Osteoblast (primary cell): ENCODE measurements at regions not wholly inside any gene's neighbourhood (a gene's known extent, or its start where the extent isn't known, plus 50 kb on each side); places are given as distances from the start of the nearest gene placed in this dataset.

Experiments
- DNase-seq: peaks from one replicate; pipeline ENCODE4 v3.0.0; 2011; ENCODE audit warnings: low spot score, mixed read lengths; ENCODE audit not compliant: insufficient read length; ENCODE audit errors: missing footprints
- H2AFZ ChIP-seq: 2 replicates; pipeline ENCODE4 v1.6.0; 2011; ENCODE audit warnings: mild to moderate bottlenecking, low read length
- H3K27ac ChIP-seq: 2 replicates; pipeline ENCODE4 v1.5.1; 2011; ENCODE audit warnings: mild to moderate bottlenecking, low read depth, low read length, moderate library complexity
- H3K27me3 ChIP-seq: 2 replicates; pipeline ENCODE4 v1.6.0; 2012; ENCODE audit warnings: mild to moderate bottlenecking, control low read depth, inconsistent platforms, low read length, moderate library complexity; ENCODE audit not compliant: insufficient read depth
- H3K36me3 ChIP-seq: 2 replicates; pipeline ENCODE4 v1.5.1; 2011; ENCODE audit warnings: mild to moderate bottlenecking, low read length, control low read depth, moderate library complexity; ENCODE audit not compliant: insufficient read depth
- H3K4me1 ChIP-seq: 2 replicates; pipeline ENCODE4 v1.5.1; 2011; ENCODE audit warnings: mild to moderate bottlenecking, low read length, control low read depth, moderate library complexity; ENCODE audit not compliant: insufficient read depth
- H3K4me2 ChIP-seq: 2 replicates; pipeline ENCODE4 v1.6.0; 2011; ENCODE audit warnings: mild to moderate bottlenecking, low read length; ENCODE audit not compliant: insufficient read depth
- H3K4me3 ChIP-seq: fragments of 200-600 bp; sonication (generic); 3 replicates; pipeline ENCODE4 v1.5.1; 2012; ENCODE audit warnings: mild to moderate bottlenecking, low read length, inconsistent platforms; ENCODE audit not compliant: insufficient read depth
- H3K79me2 ChIP-seq: 2 replicates; pipeline ENCODE4 v1.6.0; 2012; ENCODE audit warnings: mild to moderate bottlenecking, low read length, control low read depth, inconsistent platforms; ENCODE audit not compliant: insufficient read depth
- H3K9me3 ChIP-seq: 2 replicates; pipeline ENCODE4 v1.5.1; 2011; ENCODE audit warnings: low read depth, low read length, control low read depth
- H4K20me1 ChIP-seq: 2 replicates; pipeline ENCODE4 v1.6.0; 2012; ENCODE audit warnings: mild to moderate bottlenecking, low read length, control low read depth; ENCODE audit not compliant: insufficient read depth
- TF ChIP-seq, protein P1 (sequence below): IDR thresholded peaks from 2 replicates; pipeline ENCODE4 v1.5.1; 2011; ENCODE audit warnings: mild to moderate bottlenecking, low read depth, low read length, moderate library complexity; ENCODE audit errors: extremely low read depth

DNA sequence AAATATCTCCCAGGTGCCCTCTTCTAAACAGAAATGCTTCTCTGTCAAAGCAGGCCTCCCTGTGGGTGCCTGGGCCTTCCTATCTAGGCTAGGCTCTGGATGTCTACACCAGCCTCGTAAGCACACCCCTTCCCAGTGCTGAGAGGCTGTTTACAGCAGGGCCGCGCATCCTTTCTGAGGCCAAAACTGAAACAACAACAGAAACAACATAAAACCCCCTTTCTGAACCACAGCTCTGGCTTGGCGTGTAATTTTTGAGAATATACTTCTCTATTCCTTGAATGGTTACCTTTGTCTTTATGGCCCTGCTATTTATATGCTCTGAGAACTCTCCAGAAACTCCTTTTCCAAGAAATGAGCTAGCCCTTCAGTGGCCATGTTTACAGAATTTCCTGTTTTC is 118.4 kb downstream of the BCL2L11 start:
- no peak overlapping the region for H2AFZ ChIP-seq
- no peaks in the 10 kb centered on the region for H3K36me3 ChIP-seq
- TF ChIP-seq, protein P1, sequence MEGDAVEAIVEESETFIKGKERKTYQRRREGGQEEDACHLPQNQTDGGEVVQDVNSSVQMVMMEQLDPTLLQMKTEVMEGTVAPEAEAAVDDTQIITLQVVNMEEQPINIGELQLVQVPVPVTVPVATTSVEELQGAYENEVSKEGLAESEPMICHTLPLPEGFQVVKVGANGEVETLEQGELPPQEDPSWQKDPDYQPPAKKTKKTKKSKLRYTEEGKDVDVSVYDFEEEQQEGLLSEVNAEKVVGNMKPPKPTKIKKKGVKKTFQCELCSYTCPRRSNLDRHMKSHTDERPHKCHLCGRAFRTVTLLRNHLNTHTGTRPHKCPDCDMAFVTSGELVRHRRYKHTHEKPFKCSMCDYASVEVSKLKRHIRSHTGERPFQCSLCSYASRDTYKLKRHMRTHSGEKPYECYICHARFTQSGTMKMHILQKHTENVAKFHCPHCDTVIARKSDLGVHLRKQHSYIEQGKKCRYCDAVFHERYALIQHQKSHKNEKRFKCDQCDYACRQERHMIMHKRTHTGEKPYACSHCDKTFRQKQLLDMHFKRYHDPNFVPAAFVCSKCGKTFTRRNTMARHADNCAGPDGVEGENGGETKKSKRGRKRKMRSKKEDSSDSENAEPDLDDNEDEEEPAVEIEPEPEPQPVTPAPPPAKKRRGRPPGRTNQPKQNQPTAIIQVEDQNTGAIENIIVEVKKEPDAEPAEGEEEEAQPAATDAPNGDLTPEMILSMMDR, result no peak
- no peak overlapping the region for H3K27ac ChIP-seq
- H3K79me2 ChIP-seq, result no peaks in the 10 kb centered on the region
- H3K27me3 ChIP-seq, result no peaks in the 10 kb centered on the region
- no peak for DNase-seq
- no peak overlapping the region for H3K4me2 ChIP-seq
- no peaks in the 10 kb centered on the region for H3K9me3 ChIP-seq
- H3K4me3 ChIP-seq, result no peak overlapping the region
- H3K4me1 ChIP-seq, result no peaks in the 10 kb centered on the region
- peaks cover 2% of the 10 kb centered on the region for H4K20me1 ChIP-seq

DNA sequence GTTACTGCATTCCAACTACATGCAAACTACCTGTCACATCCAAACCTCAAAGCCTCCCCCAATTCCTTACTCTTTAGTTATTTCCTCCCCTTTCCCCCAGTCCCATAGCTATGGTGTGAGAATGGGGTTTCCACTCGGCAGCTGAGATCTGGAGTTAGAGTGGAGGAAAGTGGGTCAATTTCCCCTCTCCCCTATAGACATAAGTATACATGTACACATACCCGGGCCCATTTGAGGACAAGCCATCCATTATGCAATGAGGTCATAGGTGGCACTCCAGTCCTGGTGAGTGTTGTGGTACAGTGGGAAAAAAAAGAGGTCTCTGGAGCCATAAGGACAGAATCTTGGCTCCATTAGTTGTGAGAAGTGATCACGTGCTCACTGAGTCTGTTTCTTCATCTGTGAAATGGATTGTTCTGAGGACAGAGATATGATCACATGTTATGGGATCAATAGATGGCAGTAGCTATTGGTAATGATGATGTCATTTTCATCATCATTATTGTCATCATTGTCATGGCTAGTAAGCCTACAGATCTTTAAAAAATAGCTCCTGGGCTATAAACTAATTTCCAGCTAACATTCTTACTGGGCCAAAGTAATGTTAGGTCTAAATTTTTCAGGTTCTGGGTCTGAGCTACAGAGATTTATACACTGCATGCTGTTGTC is 119.0 kb downstream of the BCL2L11 start:
- no peak overlapping the region for H3K4me3 ChIP-seq
- no peaks in the 10 kb centered on the region for H3K4me1 ChIP-seq
- DNase-seq, result no peak
- H3K9me3 ChIP-seq, result no peaks in the 10 kb centered on the region
- no peaks in the 10 kb centered on the region for H3K79me2 ChIP-seq
- H4K20me1 ChIP-seq, result peaks cover 2% of the 10 kb centered on the region
- no peaks in the 10 kb centered on the region for H3K36me3 ChIP-seq
- TF ChIP-seq, protein P1, result no peak
- H3K27me3 ChIP-seq, result no peaks in the 10 kb centered on the region
- no peak overlapping the region for H3K4me2 ChIP-seq
- no peak overlapping the region for H2AFZ ChIP-seq
- H3K27ac ChIP-seq, result no peak overlapping the region

- Histone ChIP-seq H3K9me3 (no peaks in the 10 kb centered on the region), H4K20me1 (peaks cover 2% of the 10 kb centered on the region), H3K4me1 (peaks cover 9% of the 10 kb centered on the region), H3K79me2 (peaks cover 2% of the 10 kb centered on the region), H3K27me3 (no peaks in the 10 kb centered on the region), H2AFZ (no peak overlapping the region), H3K36me3 (peaks cover 8% of the 10 kb centered on the region), H3K27ac (no peak overlapping the region), H3K4me2 (no peak overlapping the region), H3K4me3 (no peak overlapping the region)
- TF ChIP-seq, protein P1, result no peak
- no peak for DNase-seq
These were observed 122.6 kb downstream of the BCL2L11 start for GRCh38 chr2:111243295-111243694.

GRCh38 chr2:111244864-111245263 is 124.2 kb downstream of the BCL2L11 start:
- TF ChIP-seq, protein P1, result no peak
- H3K4me3 ChIP-seq, result no peak overlapping the region
- H3K9me3 ChIP-seq, result no peaks in the 10 kb centered on the region

More at GRCh38 chr2:111244864-111245263, 124.2 kb downstream of the BCL2L11 start:
- no peaks in the 10 kb centered on the region for H4K20me1 ChIP-seq
- peaks cover 9% of the 10 kb centered on the region for H3K4me1 ChIP-seq
- H3K27ac ChIP-seq, result no peak overlapping the region
- H3K36me3 ChIP-seq, result peaks cover 10% of the 10 kb centered on the region
- peaks cover 10% of the 10 kb centered on the region for H3K79me2 ChIP-seq
- DNase-seq, result no peak
- H2AFZ ChIP-seq, result no peak overlapping the region
- no peaks in the 10 kb centered on the region for H3K27me3 ChIP-seq
- H3K4me2 ChIP-seq, result no peak overlapping the region
